ENCODE measurements at regions not wholly inside any gene's neighbourhood (a gene's known extent, or its start where the extent isn't known, plus 50 kb on each side); places are given as distances from the start of the nearest gene placed in this dataset.

GRCh38 chr20:19079536-19080299 lies 132.7 kb upstream of the SLC24A3 start:
- DNase-seq = no peak

DNA sequence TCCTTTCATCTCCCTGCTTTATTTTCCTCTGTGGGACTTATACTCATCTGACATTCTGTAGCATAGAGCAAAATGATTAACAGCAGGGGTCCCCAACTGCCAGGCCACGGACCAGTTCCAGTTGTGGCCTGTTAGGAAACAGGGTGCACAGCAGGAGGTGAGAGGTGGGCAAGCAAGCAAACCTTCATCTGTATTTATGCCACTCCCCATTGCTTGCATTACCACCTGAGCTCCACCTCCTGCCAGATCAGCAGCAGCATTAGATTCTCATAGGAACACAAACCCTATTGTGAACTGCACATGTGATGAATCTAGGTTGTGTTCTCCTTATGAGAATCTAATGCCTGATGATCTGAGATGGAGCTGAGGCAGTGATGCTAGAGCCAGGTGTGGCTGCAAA lies 130.5 kb upstream of the SLC24A3 start:
- DNase-seq = no peak

GRCh38 chr20:19083136-19083621 lies 129.3 kb upstream of the SLC24A3 start:
- no peak for DNase-seq

DNA sequence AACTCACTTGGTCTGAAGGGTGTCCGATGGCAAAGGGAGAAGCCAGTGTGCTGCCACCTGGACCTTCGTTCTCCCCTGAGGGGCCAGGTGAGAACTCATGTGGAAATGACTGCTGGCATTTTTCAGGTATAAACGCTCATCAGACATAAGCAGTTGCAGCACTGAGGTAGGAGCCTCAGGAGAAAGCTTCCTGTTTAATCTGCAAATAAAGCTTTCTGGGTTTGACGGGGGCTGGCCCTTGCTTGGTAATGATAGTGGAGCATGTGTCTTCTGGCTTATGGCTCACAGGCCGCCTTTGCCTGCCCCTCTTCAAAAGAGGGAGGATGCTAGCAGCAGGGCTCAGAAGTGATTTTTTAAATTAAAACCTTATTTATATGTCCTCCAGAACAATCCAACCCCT lies 122.1 kb upstream of the SLC24A3 start:
- DNase-seq = no peak

GRCh38 chr20:19094959-19095541 lies 117.4 kb upstream of the SLC24A3 start:
- DNase-seq = no peak

- no peak for DNase-seq
Measured at GRCh38 chr20:19095762-19096161, 116.7 kb upstream of the SLC24A3 start.

- no peak for DNase-seq
Measured at GRCh38 chr20:19096843-19097242, 115.6 kb upstream of the SLC24A3 start.

GRCh38 chr20:19098117-19098516 lies 114.3 kb upstream of the SLC24A3 start:
- DNase-seq = no peak

GRCh38 chr20:19098806-19099578 lies 113.5 kb upstream of the SLC24A3 start:
- DNase-seq = no peak

GRCh38 chr20:19099596-19100545 lies 112.6 kb upstream of the SLC24A3 start:
- no peak for DNase-seq

DNA sequence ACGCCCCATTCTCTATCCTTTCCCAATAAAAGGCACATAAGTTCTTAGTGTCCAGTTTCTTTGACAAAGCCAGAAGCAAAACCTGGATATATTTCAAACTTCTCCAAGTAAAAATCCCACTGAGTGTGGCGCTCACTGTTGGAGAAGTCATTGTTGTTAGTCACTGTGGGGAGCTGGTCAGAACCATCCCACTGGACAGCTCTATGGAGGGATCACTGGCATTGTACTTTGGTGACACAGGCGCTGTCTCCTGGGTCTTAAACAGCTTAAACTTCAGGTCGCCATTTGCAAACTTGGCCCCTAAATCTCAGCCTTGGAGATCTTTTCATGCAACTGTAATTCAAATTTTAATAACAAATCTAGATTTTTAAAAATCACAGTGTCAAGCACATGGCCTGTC lies 111.5 kb upstream of the SLC24A3 start:
- no peak for DNase-seq

- DNase-seq = no peak
Measured at GRCh38 chr20:19104186-19104585, 108.3 kb upstream of the SLC24A3 start.

- no peak for DNase-seq
Measured at GRCh38 chr20:19108155-19108554, 104.3 kb upstream of the SLC24A3 start.

DNA sequence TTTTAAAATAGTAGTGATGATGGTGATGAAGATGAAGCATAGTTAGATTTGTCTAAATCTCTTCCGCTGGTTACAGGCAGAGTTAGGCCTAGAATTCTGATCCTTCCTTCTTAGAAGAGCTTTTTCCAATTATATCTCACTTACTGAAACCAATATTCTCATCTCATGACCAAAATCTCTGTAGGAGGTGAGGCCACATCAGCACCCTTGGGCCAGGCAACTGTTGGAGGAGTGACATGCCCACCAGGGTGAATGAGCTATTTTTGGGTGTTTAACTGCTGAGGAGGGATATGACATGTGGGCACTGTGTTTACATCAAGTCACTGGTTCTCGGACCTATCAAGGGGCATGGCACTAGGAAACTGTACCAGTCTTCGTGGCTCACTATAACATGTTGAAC lies 102.2 kb upstream of the SLC24A3 start:
- DNase-seq = no peak

GRCh38 chr20:19110881-19111460 lies 101.5 kb upstream of the SLC24A3 start:
- no peak for DNase-seq

- DNase-seq = no peak
Measured at GRCh38 chr20:19112828-19113227, 99.6 kb upstream of the SLC24A3 start.

- no peak for DNase-seq
Measured at GRCh38 chr20:19113343-19113930, 99.0 kb upstream of the SLC24A3 start.

GRCh38 chr20:19114410-19114809 lies 98.0 kb upstream of the SLC24A3 start:
- DNase-seq = no peak

DNA sequence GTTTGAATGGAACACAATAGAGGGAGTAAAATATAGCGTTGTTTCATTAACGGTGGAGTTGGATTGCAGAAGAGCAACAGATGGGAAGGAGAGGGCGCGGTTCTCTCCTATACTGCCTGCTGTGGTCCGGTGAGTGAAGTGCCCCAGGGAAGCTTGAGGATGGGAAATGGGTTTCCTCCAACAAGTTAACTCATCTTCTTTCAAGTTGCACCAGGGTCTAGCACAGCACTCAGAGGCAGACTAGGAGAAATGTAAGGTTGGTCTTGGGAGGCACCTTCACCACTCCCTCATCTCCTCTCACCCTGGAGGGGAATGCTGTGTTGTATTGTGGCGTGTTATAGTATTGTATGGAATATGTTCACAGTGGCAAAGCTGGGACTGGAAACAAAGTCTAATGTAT lies 96.9 kb upstream of the SLC24A3 start:
- DNase-seq = no peak

GRCh38 chr20:19120011-19120410 lies 92.4 kb upstream of the SLC24A3 start:
- DNase-seq = no peak

DNA sequence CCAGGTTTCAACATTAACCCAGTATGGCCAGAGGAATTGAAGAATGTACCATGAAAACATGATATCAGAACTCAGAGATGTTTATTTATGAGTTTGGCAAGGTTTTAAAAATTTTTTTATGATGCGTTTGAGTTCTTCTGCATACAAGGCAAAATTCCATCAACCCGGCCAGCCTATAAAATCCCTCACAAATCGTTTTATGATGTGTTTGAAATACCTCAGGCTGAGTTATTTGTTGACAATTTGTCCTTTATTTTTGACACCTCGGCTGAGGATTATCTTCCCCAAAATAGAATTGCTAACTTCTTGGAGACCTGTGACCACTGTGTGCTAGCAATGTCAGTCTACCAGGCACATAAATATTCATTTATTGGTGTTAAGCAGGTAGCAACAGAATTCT lies 91.9 kb upstream of the SLC24A3 start:
- no peak for DNase-seq

- DNase-seq = no peak
Measured at GRCh38 chr20:19121463-19121862, 91.0 kb upstream of the SLC24A3 start.

Data from activated CD4-positive, alpha-beta T cell treated with anti-CD3 and anti-CD28 coated beads for 48 hours (primary cell).